CD4-positive, alpha-beta T cell treated with Interleukin-6 at 100 ng/mL for 8 hours (primary cell): ENCODE measurements at regions not wholly inside any gene's neighbourhood (a gene's known extent, or its start where the extent isn't known, plus 50 kb on each side); places are given as distances from the start of the nearest gene placed in this dataset.
"Not testable (repeated sequence)": the region's sequence is repeated elsewhere in the genome, so short reads cannot be mapped to it uniquely, and the experiment has no call there.

Experiments used
- DNase-seq: peaks from one replicate; pipeline ENCODE4 v3.0.0-alpha.2; 2020; ENCODE audit warnings: mixed read lengths, low spot score

DNA sequence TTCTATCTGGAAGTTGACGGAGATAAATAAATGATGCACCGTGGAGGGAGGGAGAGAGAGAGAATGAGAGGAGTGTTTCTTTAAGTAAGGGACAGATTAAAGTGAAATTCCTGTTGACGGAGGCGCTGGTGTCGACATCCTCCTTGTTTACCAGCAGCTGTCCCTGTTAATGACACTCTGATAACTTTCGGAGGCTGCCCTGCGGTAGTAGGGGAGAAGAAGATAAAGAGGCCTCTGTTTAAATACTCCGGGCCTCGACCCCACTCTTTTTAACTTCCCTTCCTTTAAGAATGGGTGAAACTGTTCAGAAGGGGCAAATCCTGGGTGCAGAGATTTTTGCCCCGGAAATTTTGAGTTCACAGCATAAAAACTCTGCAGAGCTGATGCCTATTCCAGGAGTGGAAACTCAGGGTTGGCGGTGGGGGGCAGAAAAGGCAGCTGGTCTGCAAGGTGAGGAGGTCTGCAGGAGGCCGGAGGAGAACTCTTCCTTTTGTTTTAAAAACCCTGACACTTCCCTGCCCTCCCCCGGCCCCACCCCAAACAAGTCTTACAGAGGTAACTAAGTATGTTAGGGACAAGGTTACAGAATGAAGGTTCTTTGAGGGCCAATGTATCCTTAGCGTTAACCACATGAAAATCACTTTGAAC, 276.6 kb upstream of the NR2F2 start:
- no peak for DNase-seq

DNA sequence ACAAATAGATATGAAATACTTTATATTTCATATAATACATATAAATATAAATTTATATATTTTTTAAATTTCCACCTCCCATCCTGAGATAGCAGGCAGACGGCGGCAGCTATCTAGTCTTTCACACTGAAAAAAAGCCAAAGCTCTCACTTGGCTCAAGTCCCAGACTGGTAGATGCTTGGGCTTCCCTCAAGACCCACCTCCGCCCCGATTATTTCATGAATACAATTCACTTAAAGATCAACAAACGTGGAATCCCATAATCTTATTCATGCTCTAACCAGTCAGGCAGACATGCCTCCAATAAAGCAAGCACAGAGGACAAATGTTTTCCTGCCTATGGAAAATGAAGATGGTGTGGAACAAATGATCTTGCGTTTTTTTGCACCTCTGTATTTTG, 275.9 kb upstream of the NR2F2 start:
- no peak for DNase-seq

- no peak for DNase-seq
Measured at GRCh38 chr15:96058103-96058851, 272.2 kb upstream of the NR2F2 start.

DNA sequence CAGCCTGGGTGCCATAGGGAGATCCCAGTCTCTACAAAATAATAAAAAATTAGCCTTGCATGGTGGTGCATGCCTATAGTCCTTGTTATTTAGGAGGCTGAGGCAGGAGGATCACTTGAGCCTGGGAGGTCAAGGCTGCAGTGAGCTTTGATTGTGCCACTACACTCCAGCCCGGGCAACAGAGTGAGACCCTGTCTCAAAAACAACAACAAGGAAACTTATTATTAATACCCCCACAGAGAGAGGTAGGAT, 271.7 kb upstream of the NR2F2 start:
- not testable (repeated sequence) for DNase-seq

GRCh38 chr15:96060591-96060990, 269.9 kb upstream of the NR2F2 start:
- DNase-seq: not testable (repeated sequence)

DNA sequence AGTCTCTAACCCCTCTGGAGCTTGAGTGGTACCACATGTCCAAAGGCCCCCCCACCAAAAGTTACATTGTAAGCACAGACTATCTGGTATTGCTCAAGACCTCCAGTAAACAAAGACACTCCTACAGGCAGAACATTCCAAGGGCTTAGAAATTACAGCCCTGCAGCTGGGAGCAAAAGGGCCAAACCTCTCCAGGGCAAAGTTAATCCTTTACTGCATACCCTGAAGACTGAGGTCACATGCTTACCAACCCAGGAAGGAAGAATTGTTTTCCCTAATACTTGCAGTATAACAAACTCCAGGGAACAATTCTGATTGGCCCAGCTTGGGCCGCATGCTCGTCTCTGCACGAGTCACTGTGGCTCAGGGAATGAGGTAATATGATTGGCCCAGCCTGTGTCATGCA, 266.1 kb upstream of the NR2F2 start:
- no peak for DNase-seq

DNA sequence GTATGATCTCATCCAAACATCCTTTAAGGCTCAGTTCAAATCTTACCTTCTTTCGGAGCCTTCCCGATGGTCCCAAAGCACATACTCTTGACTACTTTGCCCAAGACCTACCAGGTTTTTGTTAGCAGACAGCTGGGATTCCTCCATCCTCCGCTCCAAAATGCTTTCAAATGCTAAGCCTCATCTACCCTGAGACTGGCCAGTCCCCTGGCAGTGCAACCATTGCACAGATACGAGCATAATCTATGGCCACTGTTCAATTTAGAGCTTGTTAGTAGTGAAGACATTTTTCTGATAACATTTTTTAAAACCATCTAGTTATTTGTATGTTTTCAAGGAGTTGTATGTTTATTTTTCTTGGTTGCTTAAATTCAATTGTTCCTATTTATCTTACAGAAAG, 264.4 kb upstream of the NR2F2 start:
- DNase-seq: no peak

GRCh38 chr15:96066852-96067495, 263.5 kb upstream of the NR2F2 start:
- no peak for DNase-seq

- no peak for DNase-seq
Measured at GRCh38 chr15:96067677-96068076, 262.8 kb upstream of the NR2F2 start.

DNA sequence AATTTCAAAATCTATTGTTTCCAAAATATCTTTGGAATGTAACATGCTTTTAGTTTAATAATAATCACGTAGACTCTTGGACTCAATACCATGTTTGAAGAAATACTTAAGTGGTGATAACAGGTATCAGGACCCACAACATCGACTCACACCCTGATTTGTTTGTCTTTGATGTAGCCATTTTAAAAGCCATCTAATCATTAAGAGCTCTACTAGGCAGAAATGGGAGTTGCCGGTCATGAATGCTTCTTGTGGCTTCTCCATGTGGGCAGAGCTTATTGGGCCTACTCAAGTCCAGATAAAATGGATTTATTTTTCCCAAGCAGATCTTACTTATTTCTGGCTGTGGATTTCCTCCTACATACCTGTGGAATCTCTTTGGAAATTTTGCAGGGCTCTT, 261.6 kb upstream of the NR2F2 start:
- DNase-seq: no peak

GRCh38 chr15:96070636-96071035, 259.9 kb upstream of the NR2F2 start:
- DNase-seq: no peak

- DNase-seq: no peak
Measured at GRCh38 chr15:96072821-96073220, 257.7 kb upstream of the NR2F2 start.

DNA sequence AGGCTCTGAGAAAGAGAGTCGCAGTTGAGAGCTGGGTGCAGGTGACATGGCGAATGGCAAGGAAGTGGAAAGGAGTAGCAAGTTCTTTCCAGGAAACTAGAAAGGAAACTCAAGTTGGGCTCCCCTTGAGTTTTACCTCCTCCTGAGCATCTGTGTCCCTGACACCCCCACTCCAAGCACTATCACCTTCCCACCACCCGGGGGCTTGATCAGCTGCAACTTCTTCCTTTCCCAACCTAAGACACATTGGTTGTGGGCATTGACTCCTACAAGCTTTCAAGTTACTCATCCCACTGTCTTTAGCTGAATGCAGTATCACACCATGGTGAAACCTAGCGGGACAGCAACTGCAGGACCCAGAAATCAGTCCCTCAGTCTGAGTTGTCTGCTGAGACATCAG, 256.6 kb upstream of the NR2F2 start:
- DNase-seq: no peak

DNA sequence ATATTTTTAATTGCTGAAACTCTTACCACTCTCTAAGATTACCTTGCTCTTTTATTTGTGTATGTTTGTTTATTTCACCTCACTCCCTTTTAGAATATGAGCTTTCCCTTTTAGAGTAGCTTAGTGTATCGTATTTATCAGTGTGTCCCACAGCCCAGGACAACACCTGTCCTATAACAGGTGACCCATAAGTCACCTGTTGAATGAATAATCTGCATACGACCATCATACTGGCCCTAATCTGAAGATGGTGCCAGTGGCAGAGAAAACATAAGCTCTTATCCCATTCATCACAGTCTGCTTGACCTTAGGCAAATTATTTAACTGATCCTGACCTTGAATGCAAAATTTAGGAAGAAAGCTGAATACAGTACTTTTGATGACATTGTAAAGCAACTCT, 254.6 kb upstream of the NR2F2 start:
- DNase-seq: no peak

GRCh38 chr15:96076350-96076749, 254.2 kb upstream of the NR2F2 start:
- no peak for DNase-seq

- DNase-seq: no peak
Measured at GRCh38 chr15:96079041-96079440, 251.5 kb upstream of the NR2F2 start.

DNA sequence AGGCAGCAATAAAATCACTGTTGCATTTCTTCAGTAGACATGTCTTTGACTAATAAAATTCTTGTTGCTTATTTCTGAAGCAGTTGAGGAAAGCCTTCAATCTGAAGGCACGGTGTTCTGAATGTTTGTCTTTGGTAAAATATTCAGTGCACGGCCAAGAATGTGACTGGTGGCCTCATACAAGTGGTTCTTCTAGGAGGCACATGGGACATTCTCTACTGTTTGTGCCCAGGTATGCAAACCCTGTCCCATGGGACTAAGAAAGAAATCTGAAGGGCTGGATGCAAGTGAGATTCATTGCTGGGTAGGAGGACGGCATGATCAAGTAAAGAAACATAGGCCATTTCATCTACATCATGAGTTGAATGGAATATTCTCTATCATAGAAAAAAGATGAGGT, 250.6 kb upstream of the NR2F2 start:
- DNase-seq: no peak

GRCh38 chr15:96086164-96086563, 244.3 kb upstream of the NR2F2 start:
- DNase-seq: no peak

- no peak for DNase-seq
Measured at GRCh38 chr15:96087180-96087884, 243.2 kb upstream of the NR2F2 start.

GRCh38 chr15:96088650-96089049, 241.8 kb upstream of the NR2F2 start:
- no peak for DNase-seq

DNA sequence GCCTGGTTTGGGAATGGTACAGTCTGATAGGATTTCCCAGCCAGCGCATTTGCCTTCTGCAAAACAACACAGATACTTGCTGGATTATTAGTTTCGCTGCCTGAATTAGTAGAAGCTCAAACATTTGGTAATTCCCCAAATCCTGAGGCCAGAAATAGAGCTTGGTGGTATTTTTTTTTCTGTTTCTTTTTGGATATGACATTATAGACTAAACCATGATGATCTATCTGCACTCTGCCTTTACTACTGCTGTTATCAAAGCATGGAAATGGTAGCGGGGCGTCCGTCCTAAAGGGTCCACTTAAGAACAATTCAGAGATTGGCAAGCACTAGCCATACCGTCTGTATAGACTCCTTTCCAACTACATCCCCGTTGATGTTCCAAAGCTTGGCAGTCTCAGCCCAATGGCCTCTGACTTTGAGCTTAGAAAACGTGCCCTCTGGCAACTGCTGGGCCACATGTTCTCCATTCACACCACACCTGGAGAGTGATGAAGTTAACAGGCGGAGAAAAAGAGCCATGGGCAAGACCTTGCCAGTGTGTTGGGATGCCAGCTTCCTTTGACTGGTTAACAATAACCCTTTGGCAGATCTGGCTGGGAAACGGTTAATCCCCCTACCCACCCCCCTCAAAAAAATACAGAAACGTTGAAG, 241.0 kb upstream of the NR2F2 start:
- DNase-seq: no peak

DNA sequence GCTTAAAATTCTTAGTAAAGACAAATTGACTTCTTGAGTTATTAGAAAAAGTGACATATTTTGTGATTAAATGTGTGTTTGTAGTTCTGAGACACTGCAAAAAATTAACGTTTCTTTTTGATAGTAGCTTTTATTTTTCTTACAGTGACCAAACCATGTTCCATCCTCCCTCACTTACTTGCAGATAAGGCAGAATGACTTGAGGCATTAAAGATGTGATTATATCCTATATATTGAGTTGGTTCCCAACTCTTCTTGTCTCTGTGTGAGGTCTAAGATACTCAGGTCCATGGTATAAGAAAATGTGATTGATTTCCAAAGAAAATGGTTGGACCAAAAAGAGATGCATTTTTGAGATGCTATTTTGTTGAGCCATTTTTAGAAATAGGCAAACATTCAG, 238.3 kb upstream of the NR2F2 start:
- no peak for DNase-seq

GRCh38 chr15:96093063-96093462, 237.4 kb upstream of the NR2F2 start:
- no peak for DNase-seq
